KMS-11 (cell line): ENCODE measurements at regions not wholly inside any gene's neighbourhood (a gene's known extent, or its start where the extent isn't known, plus 50 kb on each side); places are given as distances from the start of the nearest gene placed in this dataset.

Source experiments
- H2AFZ ChIP-seq: fragments of 200-600 bp; sonication (generic); 2 replicates; pipeline ENCODE4 v1.6.1; 2016; ENCODE audit warnings: antibody characterized with exemption, mixed run types, low read depth
- H3K27ac ChIP-seq: fragments of 200-600 bp; sonication (generic); 2 replicates; pipeline ENCODE4 v1.6.1; 2016; ENCODE audit warnings: mild to moderate bottlenecking, mixed run types
- H3K27me3 ChIP-seq: fragments of 200-600 bp; sonication (generic); 2 replicates; pipeline ENCODE4 v1.6.1; 2017; ENCODE audit warnings: mild to moderate bottlenecking, low read depth, mixed run types, moderate library complexity; ENCODE audit not compliant: insufficient read depth
- H3K36me3 ChIP-seq: fragments of 200-600 bp; sonication (generic); 2 replicates; pipeline ENCODE4 v1.6.1; 2017; ENCODE audit warnings: mild to moderate bottlenecking, mixed run types; ENCODE audit not compliant: insufficient read depth
- H3K4me1 ChIP-seq: fragments of 200-600 bp; sonication (generic); 2 replicates; pipeline ENCODE4 v1.6.1; 2016; ENCODE audit warnings: mild to moderate bottlenecking, low read depth, mixed run types; ENCODE audit not compliant: poor library complexity, severe bottlenecking
- H3K4me2 ChIP-seq: fragments of 200-600 bp; sonication (generic); 2 replicates; pipeline ENCODE4 v1.7.0; 2016; ENCODE audit warnings: mild to moderate bottlenecking, mixed run types
- H3K4me3 ChIP-seq: fragments of 200-600 bp; sonication (generic); IDR thresholded peaks from 2 replicates; pipeline ENCODE4 v1.6.1; 2017; ENCODE audit warnings: low read depth, low read length, mixed read lengths; ENCODE audit not compliant: insufficient read depth
- H3K79me2 ChIP-seq: fragments of 200-600 bp; sonication (generic); 2 replicates; pipeline ENCODE4 v1.6.1; 2016; ENCODE audit warnings: low read depth, mixed run types; ENCODE audit not compliant: insufficient read depth
- H3K9ac ChIP-seq: fragments of 200-600 bp; sonication (generic); 2 replicates; pipeline ENCODE4 v1.6.1; 2016; ENCODE audit warnings: mild to moderate bottlenecking, mixed run types
- H4K20me1 ChIP-seq: fragments of 200-600 bp; sonication (generic); 2 replicates; pipeline ENCODE4 v1.6.1; 2016; ENCODE audit warnings: mild to moderate bottlenecking, mixed run types; ENCODE audit not compliant: insufficient read depth
- CTCF ChIP-seq: fragments of 200-600 bp; sonication (generic); conservative IDR thresholded peaks from 2 replicates; pipeline ENCODE4 v1.6.1; 2017; ENCODE audit warnings: low read depth, mild to moderate bottlenecking, antibody characterized with exemption, low read length, moderate library complexity, mixed read lengths

- Histone ChIP-seq H3K4me3 (no peak overlapping the region), H3K4me2 (no peak overlapping the region), H3K79me2 (no peaks in the 10 kb centered on the region), H3K27me3 (no peaks in the 10 kb centered on the region), H3K27ac (no peak overlapping the region), H4K20me1 (no peaks in the 10 kb centered on the region), H3K4me1 (no peaks in the 10 kb centered on the region), H3K9ac (no peak overlapping the region), H3K36me3 (no peaks in the 10 kb centered on the region), H2AFZ (no peak overlapping the region)
- no peak for TF ChIP-seq CTCF
Measured at GRCh38 chr5:7329141-7329540, 66.8 kb upstream of the ADCY2 start.

- no peak overlapping the region for H3K4me2 ChIP-seq
Measured at GRCh38 chr5:7329712-7330111, 66.2 kb upstream of the ADCY2 start.

GRCh38 chr5:7330256-7330655 lies 65.7 kb upstream of the ADCY2 start:
- no peak for TF ChIP-seq CTCF
- Histone ChIP-seq H2AFZ (no peak overlapping the region), H3K9ac (no peak overlapping the region), H3K4me1 (no peaks in the 10 kb centered on the region), H3K36me3 (no peaks in the 10 kb centered on the region), H3K4me2 (no peak overlapping the region), H3K27ac (no peak overlapping the region), H4K20me1 (no peaks in the 10 kb centered on the region), H3K27me3 (no peaks in the 10 kb centered on the region), H3K79me2 (no peaks in the 10 kb centered on the region), H3K4me3 (no peak overlapping the region)

More at GRCh38 chr5:7329712-7330111, 66.2 kb upstream of the ADCY2 start:
- Histone ChIP-seq H3K4me3 (no peak overlapping the region), H3K4me1 (no peaks in the 10 kb centered on the region), H3K36me3 (no peaks in the 10 kb centered on the region), H3K9ac (no peak overlapping the region), H2AFZ (no peak overlapping the region), H3K27ac (no peak overlapping the region), H3K27me3 (no peaks in the 10 kb centered on the region), H3K79me2 (no peaks in the 10 kb centered on the region), H4K20me1 (no peaks in the 10 kb centered on the region)
- no peak for TF ChIP-seq CTCF

- Histone ChIP-seq H3K36me3 (no peaks in the 10 kb centered on the region), H3K27me3 (no peaks in the 10 kb centered on the region), H3K4me2 (no peak overlapping the region), H3K79me2 (no peaks in the 10 kb centered on the region), H3K9ac (no peak overlapping the region), H2AFZ (no peak overlapping the region), H4K20me1 (no peaks in the 10 kb centered on the region), H3K4me1 (no peaks in the 10 kb centered on the region), H3K4me3 (no peak overlapping the region), H3K27ac (no peak overlapping the region)
- TF ChIP-seq CTCF: no peak
Measured at GRCh38 chr5:7331131-7331530, 64.8 kb upstream of the ADCY2 start.
